Left lung (tissue), 4 donors: ENCODE measurements at regions not wholly inside any gene's neighbourhood (a gene's known extent, or its start where the extent isn't known, plus 50 kb on each side); places are given as distances from the start of the nearest gene placed in this dataset.

ENCODE experiments used
- ATAC-seq: fragments of 200-7000 bp; cut with Tn5 transposase; one replicate; pipeline ENCODE4 v1.9.1; 2020; ENCODE audit warnings: moderate library complexity
- DNase-seq, 4 donors: peaks; one replicate each; pipeline ENCODE4 v3.0.0-alpha.2; 2013 to 2020
- H3K27ac ChIP-seq, 2 donors: fragments of 200-600 bp; sonication (generic) in 1 of 2; one replicate each; pipeline versions ENCODE4 v1.5.0 to v1.8.0; 2020 to 2021
- H3K27me3 ChIP-seq, 2 donors: fragments of 200-600 bp; sonication (generic) in 1 of 2; one replicate each; pipeline versions ENCODE4 v1.5.0 to v1.8.0; 2020 to 2021
- H3K36me3 ChIP-seq, 2 donors: fragments of 200-600 bp; sonication (generic) in 1 of 2; one replicate each; pipeline versions ENCODE4 v1.5.0 to v1.8.0; 2020 to 2021
- H3K4me1 ChIP-seq, 2 donors: fragments of 200-600 bp; one replicate each; pipeline ENCODE4 v1.8.0; 2021
- H3K4me3 ChIP-seq, 2 donors: fragments of 200-600 bp; sonication (generic) in 1 of 2; one replicate each; pipeline versions ENCODE4 v1.5.0 to v1.8.0; 2020 to 2021; ENCODE audit warnings: mild to moderate bottlenecking in 1 of 2
- H3K9me3 ChIP-seq, 2 donors: fragments of 200-600 bp; sonication (generic) in 1 of 2; one replicate each; pipeline versions ENCODE4 v1.5.0 to v1.8.0; 2020 to 2021
- intact Hi-C, 2 donors: fragments of 100-400 bp; cut with DNase I; formaldehyde crosslinking; loops; one replicate each; pipeline versions ENCODE4 v1.11.2 to v1.14.2; 2022
- TF ChIP-seq, protein P1 (sequence below), 2 donors: fragments of 200-600 bp; sonication (generic) in 1 of 2; IDR thresholded peaks; one replicate each; pipeline versions ENCODE4 v1.5.0 to v1.8.0; 2021; ENCODE audit warnings: antibody characterized with exemption in 2 of 2
- donor health status: DM: no; HTN: yes; CAD: no.
- donor health status: DM: no; HTN: no; CAD: no.

DNA sequence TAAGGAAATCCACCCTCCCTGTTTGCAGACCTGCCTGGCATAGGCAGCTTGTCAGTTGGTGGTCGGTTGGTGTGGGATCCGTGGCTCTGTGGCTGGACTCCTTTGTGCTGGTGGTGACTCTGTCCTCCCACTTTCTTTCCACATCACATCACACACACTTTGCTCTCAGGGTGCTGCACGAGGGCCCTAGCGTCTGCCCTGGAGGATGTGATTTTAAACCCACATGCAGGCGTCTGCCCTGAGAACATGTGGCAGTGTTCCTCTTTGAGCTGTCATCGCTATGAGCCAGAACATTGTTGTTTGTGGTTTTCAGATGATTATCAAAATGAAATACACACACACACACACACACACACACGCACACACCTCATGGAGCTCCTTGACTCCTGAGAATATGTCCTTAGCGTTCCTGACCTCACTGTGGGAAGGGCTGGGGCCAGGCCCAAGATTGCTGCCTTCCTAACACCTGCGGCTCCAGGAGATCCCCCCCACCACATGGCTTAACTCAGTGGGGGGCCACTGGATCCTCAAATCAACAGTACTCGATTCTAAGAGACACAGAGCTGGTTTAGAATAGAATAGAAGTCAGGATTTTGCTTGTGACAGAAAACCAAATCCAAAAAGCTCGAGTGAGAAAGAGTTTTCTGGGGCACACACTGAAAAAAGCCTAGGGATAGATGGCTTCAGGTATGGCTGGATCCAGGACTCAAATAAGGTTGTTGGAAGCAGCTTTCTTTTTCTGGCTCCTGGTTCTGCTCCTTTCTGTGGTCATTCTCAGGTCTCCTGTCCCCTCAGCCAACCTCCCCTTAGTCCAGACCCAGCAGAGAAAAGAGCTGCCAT is 54.8 kb downstream of the RTP5 start:
- no peak overlapping the region for H3K27ac ChIP-seq
- DNase-seq (no peak), ATAC-seq (no peak)
- intact Hi-C loops = no loop called here
- no peak overlapping the region for H3K4me3 ChIP-seq
- H3K27me3 ChIP-seq = no peaks in the 10 kb centered on the region
- no peaks in the 10 kb centered on the region for H3K4me1 ChIP-seq
- TF ChIP-seq, protein P1, sequence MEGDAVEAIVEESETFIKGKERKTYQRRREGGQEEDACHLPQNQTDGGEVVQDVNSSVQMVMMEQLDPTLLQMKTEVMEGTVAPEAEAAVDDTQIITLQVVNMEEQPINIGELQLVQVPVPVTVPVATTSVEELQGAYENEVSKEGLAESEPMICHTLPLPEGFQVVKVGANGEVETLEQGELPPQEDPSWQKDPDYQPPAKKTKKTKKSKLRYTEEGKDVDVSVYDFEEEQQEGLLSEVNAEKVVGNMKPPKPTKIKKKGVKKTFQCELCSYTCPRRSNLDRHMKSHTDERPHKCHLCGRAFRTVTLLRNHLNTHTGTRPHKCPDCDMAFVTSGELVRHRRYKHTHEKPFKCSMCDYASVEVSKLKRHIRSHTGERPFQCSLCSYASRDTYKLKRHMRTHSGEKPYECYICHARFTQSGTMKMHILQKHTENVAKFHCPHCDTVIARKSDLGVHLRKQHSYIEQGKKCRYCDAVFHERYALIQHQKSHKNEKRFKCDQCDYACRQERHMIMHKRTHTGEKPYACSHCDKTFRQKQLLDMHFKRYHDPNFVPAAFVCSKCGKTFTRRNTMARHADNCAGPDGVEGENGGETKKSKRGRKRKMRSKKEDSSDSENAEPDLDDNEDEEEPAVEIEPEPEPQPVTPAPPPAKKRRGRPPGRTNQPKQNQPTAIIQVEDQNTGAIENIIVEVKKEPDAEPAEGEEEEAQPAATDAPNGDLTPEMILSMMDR (IDR thresholded peaks at IDR 0.05) = no peak
- no peaks in the 10 kb centered on the region for H3K36me3 ChIP-seq
- H3K9me3 ChIP-seq = no peaks in the 10 kb centered on the region

DNA sequence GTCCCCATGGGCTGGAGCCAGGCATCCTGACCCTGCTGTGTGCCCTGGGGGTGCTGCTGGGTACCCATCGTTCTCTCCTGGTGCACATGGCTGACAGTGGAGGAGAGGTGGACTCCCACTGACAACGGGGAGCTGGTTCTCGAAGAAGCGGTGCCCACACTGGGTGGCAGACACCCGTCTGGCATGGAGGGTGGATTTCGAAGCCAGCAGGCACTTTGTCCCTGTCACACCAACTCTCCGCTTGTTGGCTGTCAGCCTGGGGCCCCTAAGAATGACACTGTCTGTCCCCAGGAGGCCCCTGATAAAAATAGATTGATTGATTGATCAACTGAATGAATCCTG is 55.4 kb downstream of the RTP5 start:
- Histone ChIP-seq H3K9me3 (no peaks in the 10 kb centered on the region), H3K27ac (no peak overlapping the region), H3K4me3 (no peak overlapping the region), H3K36me3 (no peaks in the 10 kb centered on the region), H3K4me1 (no peaks in the 10 kb centered on the region), H3K27me3 (no peaks in the 10 kb centered on the region)
- DNase-seq (no peak), ATAC-seq (no peak)
- intact Hi-C loops = no loop called here
- TF ChIP-seq, protein P1 (IDR thresholded peaks at IDR 0.05) = no peak

DNA sequence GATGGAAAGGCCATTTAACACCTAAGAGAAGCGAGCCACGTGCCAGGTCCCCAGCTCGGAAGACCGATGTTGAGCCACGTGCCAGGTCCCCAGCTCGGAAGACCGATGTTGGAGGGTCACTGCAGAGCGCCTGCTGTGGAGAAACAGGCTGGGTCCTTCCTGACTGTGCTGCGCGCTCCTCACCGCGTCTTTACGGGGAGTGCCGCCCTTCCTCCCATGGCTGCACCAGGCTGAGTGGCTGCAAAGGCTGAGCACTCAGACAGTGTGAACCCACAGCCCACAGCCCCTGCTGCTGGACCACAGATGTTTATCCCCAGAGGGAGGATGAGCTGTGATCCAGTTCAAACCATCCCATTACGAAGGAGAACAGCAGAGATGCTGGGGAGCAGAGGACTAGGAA is 55.7 kb downstream of the RTP5 start:
- H3K27ac ChIP-seq = no peak overlapping the region
- DNase-seq (no peak), ATAC-seq (no peak)
- no peak overlapping the region for H3K4me3 ChIP-seq
- no peaks in the 10 kb centered on the region for H3K9me3 ChIP-seq
- no peaks in the 10 kb centered on the region for H3K36me3 ChIP-seq
- no peaks in the 10 kb centered on the region for H3K4me1 ChIP-seq
- no peaks in the 10 kb centered on the region for H3K27me3 ChIP-seq
- TF ChIP-seq, protein P1 (IDR thresholded peaks at IDR 0.05) = no peak
- intact Hi-C loops = no loop called here

DNA sequence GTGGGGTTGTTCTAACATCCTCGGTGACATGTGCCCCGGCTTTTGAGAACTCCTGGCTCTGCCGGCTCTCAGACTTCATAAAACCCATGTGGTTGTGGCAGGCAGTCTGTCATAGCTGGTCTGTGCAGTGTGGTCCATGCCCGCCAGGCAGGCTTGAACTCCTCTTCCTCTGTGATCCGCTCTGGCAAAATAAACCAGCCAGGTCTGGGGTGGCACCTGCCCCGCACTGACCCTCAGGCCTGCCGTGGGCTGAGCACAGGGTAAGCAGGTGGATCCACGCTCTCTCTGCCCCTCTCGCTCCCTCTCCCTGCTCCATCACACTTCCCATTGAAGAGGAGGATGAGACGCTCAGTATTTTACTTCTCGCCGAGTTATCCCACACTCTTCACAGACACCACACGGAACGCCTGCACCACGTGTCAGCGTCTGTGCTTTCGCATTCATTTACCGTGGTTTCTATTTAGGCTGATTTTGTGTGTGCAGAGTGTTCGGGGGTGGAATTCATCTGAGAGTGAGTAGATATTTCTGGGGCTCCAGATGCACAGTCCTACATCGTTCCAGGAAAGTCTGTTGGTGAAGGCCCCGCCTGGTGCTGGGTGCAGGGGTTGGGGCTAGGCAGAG is 56.4 kb downstream of the RTP5 start:
- H3K27me3 ChIP-seq = no peaks in the 10 kb centered on the region
- H3K27ac ChIP-seq = no peak overlapping the region
- no peaks in the 10 kb centered on the region for H3K36me3 ChIP-seq
- DNase-seq (no peak), ATAC-seq (no peak)
- TF ChIP-seq, protein P1 (IDR thresholded peaks at IDR 0.05) = no peak
- H3K4me1 ChIP-seq = no peaks in the 10 kb centered on the region
- intact Hi-C loops = no loop called here
- no peak overlapping the region for H3K4me3 ChIP-seq
- H3K9me3 ChIP-seq = no peaks in the 10 kb centered on the region

DNA sequence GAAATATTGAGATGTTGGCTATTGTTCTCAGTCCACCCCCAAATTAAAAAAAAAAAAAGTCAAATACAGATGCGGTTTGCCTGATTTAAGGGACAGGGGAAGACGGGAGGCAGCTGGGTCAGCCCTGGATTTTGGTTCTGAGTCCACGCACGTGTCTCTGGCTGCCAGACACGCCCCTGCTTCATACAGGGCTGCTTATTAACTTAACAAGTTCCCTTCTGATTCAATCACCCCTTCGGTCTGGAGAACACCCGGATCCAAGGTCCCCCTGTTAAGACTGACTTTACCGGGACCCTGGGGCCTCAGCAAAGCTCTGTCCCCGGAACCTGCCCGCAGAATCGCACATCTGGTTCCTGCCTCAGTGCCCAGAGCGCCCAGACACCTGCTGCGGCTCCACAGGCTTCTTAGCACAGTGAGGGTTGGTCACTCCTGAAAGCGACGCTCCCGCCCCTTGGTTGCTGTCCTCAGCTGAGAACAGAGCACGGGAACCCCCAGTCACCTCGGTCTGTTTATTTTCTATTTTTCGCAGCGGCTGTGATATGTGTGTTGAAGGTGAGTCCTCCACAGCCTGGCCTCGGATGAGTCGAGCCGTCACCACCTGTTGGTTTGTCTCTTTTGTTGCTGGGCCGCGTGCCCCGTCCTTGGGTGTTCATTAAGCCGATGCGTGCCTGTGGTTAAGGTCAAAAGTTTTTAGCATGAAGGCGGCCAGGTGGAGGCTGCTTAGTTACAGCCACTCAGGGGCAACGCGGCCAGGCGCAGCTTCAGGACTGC is 57.2 kb downstream of the RTP5 start:
- Histone ChIP-seq H3K4me3 (no peak overlapping the region), H3K36me3 (no peaks in the 10 kb centered on the region), H3K9me3 (no peaks in the 10 kb centered on the region), H3K4me1 (no peaks in the 10 kb centered on the region), H3K27me3 (no peaks in the 10 kb centered on the region), H3K27ac (no peak overlapping the region)
- DNase-seq (peak in 1 of 4 donors; percentile 66), ATAC-seq (no peak)
- intact Hi-C loops = no loop called here
- TF ChIP-seq, protein P1 (IDR thresholded peaks at IDR 0.05) = no peak
